Testis (tissue), 2 donors: ENCODE measurements at regions not wholly inside any gene's neighbourhood (a gene's known extent, or its start where the extent isn't known, plus 50 kb on each side); places are given as distances from the start of the nearest gene placed in this dataset.

ENCODE experiments used
- CTCF ChIP-seq, 3 experiments: fragments of 450-650 bp in 2 of 3; fragments of 200-600 bp in 1 of 3; sonication (generic) in 1 of 3; IDR thresholded peaks; one replicate each; pipeline ENCODE4 v1.5.1; 2016 to 2019; ENCODE audit warnings: antibody characterized with exemption in 3 of 3, mild to moderate bottlenecking in 2 of 3, moderate library complexity in 1 of 3
- POLR2A ChIP-seq: fragments of 450-650 bp; IDR thresholded peaks from one replicate; pipeline ENCODE4 v1.6.1; 2017; ENCODE audit warnings: antibody characterized with exemption, mild to moderate bottlenecking, moderate library complexity

GRCh38 chr10:121296378-121296777 lies 301.9 kb downstream of the FGFR2 start:
- TF ChIP-seq CTCF (IDR thresholded peaks at IDR 0.05) (no peak), POLR2A (no peak)
